Kidney (tissue), 13 donors: ENCODE measurements at regions not wholly inside any gene's neighbourhood (a gene's known extent, or its start where the extent isn't known, plus 50 kb on each side); places are given as distances from the start of the nearest gene placed in this dataset.
"Not testable (repeated sequence)": the region's sequence is repeated elsewhere in the genome, so short reads cannot be mapped to it uniquely, and the experiment has no call there.

Experiments used
- DNase-seq, 5 donors: peaks; one replicate each; pipeline ENCODE4 v3.0.0-alpha.2; 2013 to 2020
- FAIRE-seq: peaks from 2 replicates; lab custom pipeline; 2012; peaks lifted over from hg19 to GRCh38; lab: Jason Lieb, UNC
- H3K27ac ChIP-seq, 2 donors: one replicate each; pipeline ENCODE4 v1.7.0; 2013; ENCODE audit warnings: low read depth in 2 of 2, low read length in 2 of 2, inconsistent platforms in 1 of 2
- H3K27me3 ChIP-seq: one replicate; pipeline ENCODE4 v1.7.1; 2013; ENCODE audit warnings: low read length, inconsistent platforms; ENCODE audit not compliant: control insufficient read depth, insufficient read depth
- H3K36me3 ChIP-seq, 3 donors: one replicate each; pipeline versions ENCODE4 v1.7.0 to v1.7.1; 2013; ENCODE audit warnings: low read length in 3 of 3, control low read depth in 1 of 3, inconsistent platforms in 1 of 3; ENCODE audit not compliant: insufficient read depth in 3 of 3, control insufficient read depth in 2 of 3
- H3K4me1 ChIP-seq, 3 donors: one replicate each; pipeline versions ENCODE4 v1.7.0 to v1.7.1; 2013; ENCODE audit warnings: low read length in 3 of 3, inconsistent platforms in 1 of 3, low read depth in 1 of 3; ENCODE audit not compliant: control insufficient read depth in 2 of 3, insufficient read depth in 2 of 3
- H3K4me3 ChIP-seq, 3 donors: one replicate each; pipeline versions ENCODE4 v1.7.0 to v1.8.1; 2013; ENCODE audit warnings: low read length in 3 of 3, control low read depth in 1 of 3, inconsistent platforms in 1 of 3
- H3K9ac ChIP-seq, 3 donors: one replicate each; pipeline versions ENCODE4 v1.7.0 to v1.7.1; 2013; ENCODE audit warnings: low read length in 3 of 3, control low read depth in 1 of 3, inconsistent platforms in 1 of 3
- H3K9me3 ChIP-seq, 3 donors: one replicate each; pipeline versions ENCODE4 v1.7.0 to v1.7.1; 2013; ENCODE audit warnings: low read length in 3 of 3, control low read depth in 1 of 3, inconsistent platforms in 1 of 3; ENCODE audit not compliant: control insufficient read depth in 2 of 3, insufficient read depth in 1 of 3
- intact Hi-C: fragments of 100-400 bp; cut with DNase I; formaldehyde crosslinking; loops from one replicate; pipeline ENCODE4 v1.11.1; 2022
- TF ChIP-seq, protein P1 (sequence below): IDR thresholded peaks from 3 replicates; pipeline ENCODE4 v1.5.1; 2012; ENCODE audit warnings: mild to moderate bottlenecking, moderate library complexity, borderline replicate concordance; ENCODE audit not compliant: insufficient read depth; ENCODE audit errors: extremely low read depth
- donor health status: control.
- donor health status: control.
- donor health status: control.
- donor health status: control.
- donor health status: control.
- donor health status: DM: yes; HTN: yes; CAD: no.
- donor health status: Normal renal cell carcinoma (clear cell type).

DNA sequence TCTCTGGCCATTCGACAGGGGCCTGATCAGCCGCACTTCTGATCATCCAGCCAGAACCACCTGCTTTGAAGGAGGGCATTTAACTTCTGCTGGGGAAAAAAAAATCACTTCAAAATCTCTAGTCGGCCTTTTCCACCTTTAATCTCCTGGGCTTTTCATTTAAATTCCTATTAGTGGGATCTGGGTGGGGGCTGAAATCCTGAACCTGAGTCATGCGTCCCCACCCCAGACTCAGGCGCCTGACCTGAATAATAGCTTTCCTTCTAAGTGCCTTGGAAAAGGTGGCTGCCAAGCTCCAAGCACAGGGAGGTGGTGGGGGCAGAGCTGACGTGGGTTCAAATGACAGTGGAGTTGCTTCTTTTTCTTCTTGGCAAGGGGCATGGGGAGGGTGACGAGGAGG is 246.0 kb upstream of the EXOC2 start:
- intact Hi-C loops: no loop called here
- TF ChIP-seq, protein P1, sequence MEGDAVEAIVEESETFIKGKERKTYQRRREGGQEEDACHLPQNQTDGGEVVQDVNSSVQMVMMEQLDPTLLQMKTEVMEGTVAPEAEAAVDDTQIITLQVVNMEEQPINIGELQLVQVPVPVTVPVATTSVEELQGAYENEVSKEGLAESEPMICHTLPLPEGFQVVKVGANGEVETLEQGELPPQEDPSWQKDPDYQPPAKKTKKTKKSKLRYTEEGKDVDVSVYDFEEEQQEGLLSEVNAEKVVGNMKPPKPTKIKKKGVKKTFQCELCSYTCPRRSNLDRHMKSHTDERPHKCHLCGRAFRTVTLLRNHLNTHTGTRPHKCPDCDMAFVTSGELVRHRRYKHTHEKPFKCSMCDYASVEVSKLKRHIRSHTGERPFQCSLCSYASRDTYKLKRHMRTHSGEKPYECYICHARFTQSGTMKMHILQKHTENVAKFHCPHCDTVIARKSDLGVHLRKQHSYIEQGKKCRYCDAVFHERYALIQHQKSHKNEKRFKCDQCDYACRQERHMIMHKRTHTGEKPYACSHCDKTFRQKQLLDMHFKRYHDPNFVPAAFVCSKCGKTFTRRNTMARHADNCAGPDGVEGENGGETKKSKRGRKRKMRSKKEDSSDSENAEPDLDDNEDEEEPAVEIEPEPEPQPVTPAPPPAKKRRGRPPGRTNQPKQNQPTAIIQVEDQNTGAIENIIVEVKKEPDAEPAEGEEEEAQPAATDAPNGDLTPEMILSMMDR: no peak
- Histone ChIP-seq H3K9ac (no peak overlapping the region), H3K36me3 (no peaks in the 10 kb centered on the region), H3K9me3 (peaks cover 0 to 6% (median 0%) of the 10 kb centered on the region in 3 donors), H3K4me3 (no peak overlapping the region), H3K27me3 (no peaks in the 10 kb centered on the region), H3K4me1 (no peaks in the 10 kb centered on the region), H3K27ac (no peak overlapping the region)
- peak in 3 of 5 donors; percentile 35 to 53 (median 46) for DNase-seq
- FAIRE-seq: no peak

DNA sequence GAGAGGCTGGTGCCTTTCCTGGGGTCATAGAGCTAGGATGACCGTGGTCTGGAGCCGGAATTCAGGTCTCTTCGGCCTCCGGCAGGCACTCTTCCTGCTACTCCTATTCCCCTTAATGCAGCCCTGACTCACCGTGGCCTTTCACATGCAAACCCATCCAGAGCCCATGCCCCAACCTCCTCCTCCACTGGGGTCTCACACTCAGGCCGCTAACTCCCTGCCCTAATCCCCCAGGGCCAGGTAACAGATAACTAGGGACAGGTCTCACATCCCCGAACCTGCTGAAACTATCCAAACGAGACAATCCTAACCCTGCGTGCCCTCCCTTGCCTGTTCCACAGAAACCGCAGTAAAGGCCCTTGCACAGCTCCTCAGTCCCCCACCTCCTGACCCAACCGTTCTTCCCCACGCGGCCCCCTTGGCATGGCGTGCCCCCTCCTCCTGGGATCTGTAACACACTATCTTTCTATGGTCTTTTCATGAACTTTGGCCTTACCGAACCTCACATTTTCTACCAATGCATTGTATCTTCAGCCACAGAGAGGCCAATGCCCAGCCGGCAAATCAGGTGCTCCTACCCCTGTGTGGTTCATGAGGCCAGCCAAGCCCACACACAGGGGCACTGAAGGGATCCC is 245.4 kb upstream of the EXOC2 start:
- intact Hi-C loops: no loop called here
- H3K9me3 ChIP-seq: peaks cover 0 to 4% (median 0%) of the 10 kb centered on the region in 3 donors
- TF ChIP-seq, protein P1: no peak
- no peak for FAIRE-seq
- H3K4me3 ChIP-seq: no peak overlapping the region
- no peak overlapping the region for H3K27ac ChIP-seq
- no peaks in the 10 kb centered on the region for H3K27me3 ChIP-seq
- H3K9ac ChIP-seq: no peak overlapping the region
- H3K36me3 ChIP-seq: no peaks in the 10 kb centered on the region
- DNase-seq: no peak
- H3K4me1 ChIP-seq: no peaks in the 10 kb centered on the region

DNA sequence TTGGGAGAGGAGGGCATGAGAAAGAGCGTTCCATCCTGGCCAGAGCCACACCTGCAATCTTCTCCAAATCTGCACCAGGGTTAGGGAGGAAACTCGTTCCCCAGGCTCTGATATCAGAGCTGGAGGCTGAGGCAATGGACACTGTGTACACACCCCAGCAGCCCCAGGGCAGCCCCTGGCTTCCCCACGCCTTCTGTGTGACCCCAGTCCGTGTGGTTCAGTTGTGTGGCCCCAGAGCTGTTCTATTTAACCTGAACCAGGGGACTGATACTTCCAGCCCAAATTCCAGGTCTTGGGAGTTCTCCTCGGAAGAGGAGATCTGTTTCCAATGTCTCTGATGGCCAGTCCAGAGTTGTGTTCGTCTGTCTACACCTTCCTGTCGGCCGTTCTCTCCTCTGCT is 242.6 kb upstream of the EXOC2 start:
- Histone ChIP-seq H3K36me3 (no peaks in the 10 kb centered on the region), H3K9ac (no peak overlapping the region), H3K4me1 (no peaks in the 10 kb centered on the region), H3K27ac (no peak overlapping the region), H3K4me3 (no peak overlapping the region), H3K27me3 (no peaks in the 10 kb centered on the region), H3K9me3 (no peaks in the 10 kb centered on the region)
- TF ChIP-seq, protein P1: no peak
- FAIRE-seq (no peak), DNase-seq (no peak)
- intact Hi-C loops: no loop called here

DNA sequence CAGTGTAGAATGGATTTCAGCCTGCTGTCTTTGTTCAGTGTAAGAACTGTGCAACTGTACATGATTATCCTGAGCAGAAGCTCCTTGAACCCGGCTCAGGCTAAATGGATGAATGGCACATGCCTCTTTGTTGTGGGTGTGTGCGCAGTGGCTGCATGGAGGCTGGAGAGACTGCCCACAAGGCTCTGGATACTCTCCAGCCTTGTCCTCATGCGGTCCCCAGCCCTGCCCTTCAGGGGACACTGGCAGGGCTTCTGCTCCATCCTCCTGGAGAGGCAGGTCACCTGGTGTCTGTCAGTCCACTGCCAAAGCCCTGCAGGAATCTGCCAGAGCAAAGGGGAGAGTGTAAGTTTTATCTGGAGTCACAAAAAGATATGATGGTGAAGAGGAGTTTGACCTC is 241.7 kb upstream of the EXOC2 start:
- H3K36me3 ChIP-seq: no peaks in the 10 kb centered on the region
- TF ChIP-seq, protein P1: no peak
- H3K27ac ChIP-seq: no peak overlapping the region
- no peaks in the 10 kb centered on the region for H3K4me1 ChIP-seq
- H3K27me3 ChIP-seq: no peaks in the 10 kb centered on the region
- FAIRE-seq (no peak), DNase-seq (no peak)
- H3K9ac ChIP-seq: no peak overlapping the region
- no peak overlapping the region for H3K4me3 ChIP-seq
- intact Hi-C loops: no loop called here
- H3K9me3 ChIP-seq: no peaks in the 10 kb centered on the region

DNA sequence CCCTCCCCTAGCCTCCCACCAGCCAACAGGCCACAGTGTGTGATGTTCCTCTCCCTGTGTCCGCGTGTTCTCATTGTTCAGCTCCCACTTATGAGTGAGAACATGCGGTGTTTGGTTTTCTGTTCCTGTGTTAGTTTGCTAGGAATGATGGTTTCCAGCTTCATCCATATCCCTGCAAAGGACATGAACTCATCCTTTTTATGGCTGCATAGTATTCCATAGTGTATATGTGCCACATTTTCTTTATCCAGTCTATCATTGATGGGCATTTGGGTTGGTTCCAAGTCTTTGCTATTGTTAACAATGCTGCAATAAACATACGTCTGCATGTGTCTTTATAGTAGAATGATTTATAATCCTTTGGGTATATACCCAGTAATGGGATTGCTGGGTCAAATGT is 239.0 kb upstream of the EXOC2 start:
- H3K27me3 ChIP-seq, H3K36me3 ChIP-seq, DNase-seq, H3K27ac ChIP-seq, H3K4me3 ChIP-seq, FAIRE-seq, intact Hi-C loops, H3K4me1 ChIP-seq, H3K9me3 ChIP-seq, H3K9ac ChIP-seq: not testable (repeated sequence)
